ENCODE measurements at regions not wholly inside any gene's neighbourhood (a gene's known extent, or its start where the extent isn't known, plus 50 kb on each side); places are given as distances from the start of the nearest gene placed in this dataset.
A peak's percentile ranks its signal among the peaks of the same experiment; 100 is the strongest.

DNA sequence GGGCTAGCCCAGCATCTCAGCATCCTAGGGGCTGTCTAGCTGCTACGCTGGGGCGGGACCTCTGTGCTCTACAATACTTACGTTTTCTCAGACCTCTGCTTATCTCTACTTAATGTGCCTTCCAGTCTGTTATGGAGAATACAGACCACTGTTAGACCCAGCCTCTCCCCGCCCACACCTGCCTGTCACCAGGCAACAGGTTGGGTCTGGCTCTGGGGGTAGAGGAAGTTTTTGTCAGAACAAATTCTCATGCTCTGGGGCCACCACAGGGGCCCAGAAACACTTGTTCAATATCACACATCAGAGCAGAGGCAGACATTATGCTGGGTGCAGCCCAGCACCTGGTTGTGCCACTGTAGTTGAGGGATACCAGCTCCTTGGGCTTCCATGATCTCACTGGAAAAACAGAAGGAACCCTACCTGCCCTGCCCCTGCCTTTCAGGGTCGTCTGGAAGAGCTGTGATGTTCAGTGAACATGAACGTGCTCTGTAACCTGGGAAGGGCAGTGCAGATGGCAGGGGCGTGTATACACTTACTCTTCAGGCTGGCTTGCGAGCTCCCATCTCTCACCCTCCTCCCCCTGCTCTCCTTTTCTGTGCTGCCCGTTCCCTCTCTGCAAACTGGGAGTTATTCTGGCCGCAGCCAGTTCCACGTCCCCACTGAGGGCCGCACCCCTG lies 135.2 kb upstream of the PODXL start:
- Histone ChIP-seq H3K27ac (no peak overlapping the region), H3K27me3 (peaks cover 0 to 42% of the 10 kb centered on the region in 2 donors), H3K4me3 (no peak overlapping the region), H3K36me3 (no peaks in the 10 kb centered on the region), H3K4me1 (peaks cover 0 to 14% (median 0%) of the 10 kb centered on the region in 4 donors), H3K9me3 (no peaks in the 10 kb centered on the region)
- TF ChIP-seq EP300 (IDR thresholded peaks at IDR 0.05): no peak
- TF ChIP-seq CTCF (IDR thresholded peaks at IDR 0.05): no peak
- TF ChIP-seq POLR2A (IDR thresholded peaks at IDR 0.05): no peak
- no peak for DNase-seq (ENCODE audit: low spot score in 2 of 2)
- 45 to 46% methylated on average over 11 to 12 of the region's 12 CpGs for WGBS, 2 donors

DNA sequence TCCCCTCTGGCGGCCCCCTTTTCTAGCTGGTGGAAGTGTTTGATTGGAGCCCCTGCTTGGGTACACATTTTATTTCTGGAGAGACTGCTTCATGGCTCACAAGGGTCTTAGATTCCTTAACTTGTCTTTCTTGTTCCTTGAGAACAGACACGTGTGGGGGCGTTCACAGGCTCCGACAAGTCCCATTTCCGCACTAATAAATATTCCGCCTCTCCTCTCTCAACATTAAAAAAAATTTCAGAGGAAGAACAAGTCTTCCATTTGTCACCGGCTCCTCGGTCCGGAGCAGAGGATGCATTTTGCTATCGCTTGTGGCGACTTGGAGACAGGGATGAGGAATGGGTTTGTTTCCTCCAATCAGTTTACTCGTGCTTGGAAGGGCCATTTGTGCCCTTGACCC lies 134.0 kb upstream of the PODXL start:
- Histone ChIP-seq H3K9me3 (no peaks in the 10 kb centered on the region), H3K27me3 (peaks cover 0 to 47% of the 10 kb centered on the region in 2 donors), H3K27ac (no peak overlapping the region), H3K4me1 (peaks cover 0 to 14% (median 0%) of the 10 kb centered on the region in 4 donors), H3K4me3 (no peak overlapping the region), H3K36me3 (no peaks in the 10 kb centered on the region)
- WGBS, 2 donors: 41 to 45% methylated on average over 12 of the region's 12 CpGs
- TF ChIP-seq EP300 (IDR thresholded peaks at IDR 0.05): no peak
- TF ChIP-seq CTCF (IDR thresholded peaks at IDR 0.05): no peak
- TF ChIP-seq POLR2A (IDR thresholded peaks at IDR 0.05): no peak
- DNase-seq (ENCODE audit: low spot score in 2 of 2): no peak

DNA sequence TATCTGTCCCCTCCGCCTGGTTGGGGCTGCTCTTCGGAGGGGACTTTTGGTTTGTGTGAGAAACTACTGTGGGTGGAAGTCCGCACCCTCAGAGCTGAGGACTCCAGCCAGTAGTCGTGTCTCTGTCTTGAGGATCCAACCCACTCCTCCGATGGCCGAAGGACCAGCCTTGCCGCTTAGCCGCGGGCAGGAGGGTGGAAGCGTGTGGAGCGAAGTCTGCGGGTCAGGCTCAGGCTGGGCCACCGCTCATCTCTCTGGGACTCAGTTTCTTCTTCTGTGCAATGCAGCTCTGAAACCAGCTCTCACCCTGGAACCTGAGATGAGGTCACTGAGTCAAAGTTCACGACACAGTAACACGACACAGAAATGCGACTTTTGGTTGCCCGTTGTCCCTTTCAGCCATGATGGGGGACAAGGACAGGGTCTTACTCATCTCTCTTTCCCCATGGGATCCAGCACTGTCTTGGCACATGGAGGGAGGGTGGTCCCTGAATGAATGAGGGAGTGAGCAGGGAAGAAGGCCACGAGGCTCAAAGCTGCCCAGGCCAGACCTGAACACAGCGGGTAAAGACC lies 133.3 kb upstream of the PODXL start:
- no peak for DNase-seq (ENCODE audit: low spot score in 2 of 2)

GRCh38 chr7:131688738-131689661 lies 132.6 kb upstream of the PODXL start:
- DNase-seq (ENCODE audit: low spot score in 2 of 2): peak; percentile 55 to 71
- WGBS, 2 donors: 53 to 61% methylated on average over 8 to 12 of the region's 12 CpGs

More for the DNA sequence above, 133.3 kb upstream of the PODXL start:
- Histone ChIP-seq H3K4me1 (peaks cover 0 to 14% (median 0%) of the 10 kb centered on the region in 4 donors), H3K27me3 (peaks cover 0 to 47% of the 10 kb centered on the region in 2 donors), H3K4me3 (no peak overlapping the region), H3K36me3 (no peaks in the 10 kb centered on the region), H3K9me3 (no peaks in the 10 kb centered on the region), H3K27ac (no peak overlapping the region)
- TF ChIP-seq POLR2A (IDR thresholded peaks at IDR 0.05) (no peak), EP300 (IDR thresholded peaks at IDR 0.05) (no peak), CTCF (IDR thresholded peaks at IDR 0.05) (no peak)
- 77 to 84% methylated on average over 15 to 19 of the region's 19 CpGs for WGBS, 2 donors

More at GRCh38 chr7:131688738-131689661, 132.6 kb upstream of the PODXL start:
- Histone ChIP-seq H3K4me3 (no peak overlapping the region), H3K27me3 (peaks cover 0 to 48% of the 10 kb centered on the region in 2 donors), H3K36me3 (no peaks in the 10 kb centered on the region), H3K9me3 (no peaks in the 10 kb centered on the region), H3K4me1 (peaks cover 0 to 14% (median 0%) of the 10 kb centered on the region in 4 donors), H3K27ac (no peak overlapping the region)
- TF ChIP-seq CTCF (IDR thresholded peaks at IDR 0.05) (peak; percentile 88 to 92 (median 91)), EP300 (IDR thresholded peaks at IDR 0.05) (no peak), POLR2A (IDR thresholded peaks at IDR 0.05) (no peak)
